NOMO-1 treated with dmso at 0.1 percent for 144 hours (cell line): ENCODE measurements at regions not wholly inside any gene's neighbourhood (a gene's known extent, or its start where the extent isn't known, plus 50 kb on each side); places are given as distances from the start of the nearest gene placed in this dataset.

Experiments
- DNase-seq: peaks from one replicate; lab custom pipeline; 2025; ENCODE audit not compliant: unreplicated experiment; lab: John Stamatoyannopoulos, UW

GRCh38 chr5:19369048-19369447 lies 619.0 kb downstream of the CDH18 start:
- DNase-seq, result no peak

GRCh38 chr5:19369561-19369960 lies 618.4 kb downstream of the CDH18 start:
- no peak for DNase-seq

- DNase-seq, result no peak
Measured at GRCh38 chr5:19370655-19371386, 617.2 kb downstream of the CDH18 start.

GRCh38 chr5:19388391-19388790 lies 599.6 kb downstream of the CDH18 start:
- no peak for DNase-seq

DNA sequence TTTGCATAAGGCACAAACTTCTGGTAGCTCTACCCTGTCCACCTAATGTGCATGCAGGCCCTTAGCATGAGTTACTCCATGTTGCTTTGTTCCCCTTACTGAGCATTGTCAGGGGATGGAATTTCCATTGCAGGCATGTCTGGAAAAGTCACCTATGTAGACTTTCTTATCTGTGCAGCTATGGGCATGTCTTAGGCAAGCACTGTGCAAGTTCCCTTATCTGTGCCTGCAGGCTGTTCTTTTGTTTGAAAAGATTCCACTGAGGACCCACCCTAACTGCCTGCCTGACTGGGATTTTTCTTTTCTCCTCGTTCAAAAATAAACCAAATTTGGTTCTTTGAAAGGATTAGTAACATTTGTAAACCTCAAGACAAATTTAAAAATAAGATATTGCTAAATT lies 587.0 kb downstream of the CDH18 start:
- DNase-seq, result no peak

GRCh38 chr5:19406576-19407365 lies 581.2 kb downstream of the CDH18 start:
- no peak for DNase-seq

- no peak for DNase-seq
Measured at GRCh38 chr5:19408149-19408548, 579.9 kb downstream of the CDH18 start.

DNA sequence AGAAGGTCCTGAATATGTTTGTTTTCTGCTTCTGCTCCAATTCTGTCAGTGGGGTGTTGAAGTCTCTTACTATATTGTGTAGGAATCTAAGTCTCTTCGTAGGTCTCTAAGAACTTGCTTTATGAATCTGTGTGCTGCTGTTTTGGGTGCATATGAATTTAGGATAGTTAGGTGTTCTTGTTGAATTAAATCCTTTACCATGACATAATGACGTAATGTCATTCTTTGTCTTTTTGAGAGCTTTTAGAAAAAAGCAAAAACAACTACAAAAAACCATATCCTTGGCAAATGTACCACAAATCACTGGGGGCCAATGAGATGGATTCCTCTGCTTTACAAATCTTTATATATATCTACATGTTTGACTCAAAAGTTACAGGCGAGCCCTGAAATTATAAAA lies 576.1 kb downstream of the CDH18 start:
- DNase-seq, result no peak
